ENCODE measurements at regions not wholly inside any gene's neighbourhood (a gene's known extent, or its start where the extent isn't known, plus 50 kb on each side); places are given as distances from the start of the nearest gene placed in this dataset.

DNA sequence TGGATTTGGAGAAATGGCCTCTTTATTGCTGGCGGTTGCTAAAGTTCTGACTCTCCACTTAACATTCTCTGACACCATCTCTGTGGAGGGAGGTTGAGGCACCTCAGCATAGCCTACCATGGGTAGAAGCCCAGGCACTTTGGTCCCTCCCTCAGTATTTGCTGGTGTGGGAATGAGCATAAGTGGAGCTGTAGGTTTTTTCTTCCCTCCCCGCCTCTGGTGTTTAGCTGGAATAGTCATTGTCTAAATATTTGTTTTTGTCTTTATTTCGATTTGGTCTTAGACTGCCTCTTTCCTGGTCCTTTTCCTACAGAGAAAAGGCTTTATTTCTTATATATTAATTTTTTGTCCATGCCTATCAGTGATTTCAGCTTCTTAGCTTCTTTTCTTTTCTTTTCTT, 203.4 kb upstream of the AGR3 start:
- no peak overlapping the region for H3K27ac ChIP-seq (ENCODE audit: low read depth, low read length)
- H3K27me3 ChIP-seq (ENCODE audit: insufficient read depth, low read length), result no peaks in the 10 kb centered on the region
- no peaks in the 10 kb centered on the region for H3K9me3 ChIP-seq (ENCODE audit: control insufficient read depth in 1 of 2, insufficient read depth in 1 of 2, low read depth in 1 of 2, low read length in 2 of 2)
- no peak for TF ChIP-seq YY1 (IDR thresholded peaks at IDR 0.05; ENCODE audit: extremely low read depth, insufficient replicate concordance, low read depth, low read length)
- no peak for TF ChIP-seq RAD21 (IDR thresholded peaks at IDR 0.05; ENCODE audit: low read depth)
- TF ChIP-seq, protein P1, sequence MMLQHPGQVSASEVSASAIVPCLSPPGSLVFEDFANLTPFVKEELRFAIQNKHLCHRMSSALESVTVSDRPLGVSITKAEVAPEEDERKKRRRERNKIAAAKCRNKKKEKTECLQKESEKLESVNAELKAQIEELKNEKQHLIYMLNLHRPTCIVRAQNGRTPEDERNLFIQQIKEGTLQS (IDR thresholded peaks at IDR 0.05), result no peak
- TF ChIP-seq ELF1 (IDR thresholded peaks at IDR 0.05; ENCODE audit: borderline replicate concordance, low read depth), result no peak
- no peaks in the 10 kb centered on the region for H3K36me3 ChIP-seq (ENCODE audit: control insufficient read depth in 1 of 2, insufficient read depth in 2 of 2, low read length in 2 of 2)
- H2AFZ ChIP-seq (ENCODE audit: low read depth, low read length, poor library complexity, severe bottlenecking), result no peak overlapping the region
- no peak overlapping the region for H3K4me3 ChIP-seq (replicated peaks in 1 of 2; ENCODE audit: low read depth in 1 of 2, low read length in 2 of 2)
- no peaks in the 10 kb centered on the region for H3K79me2 ChIP-seq (ENCODE audit: insufficient read depth, low read length)
- ChIA-PET RAD21 (ENCODE audit: low non-redundant PET in 1 of 2, low total read pairs in 2 of 2, uncharacterized antibody in 2 of 2, unreplicated experiment in 2 of 2) (no interaction called here), POLR2A (no interaction called here), CTCF (no interaction called here)
- H3K9me2 ChIP-seq (ENCODE audit: insufficient read depth), result no peaks in the 10 kb centered on the region; the same call in 1 of the 2 replicates
- no peaks in the 10 kb centered on the region for H3K4me1 ChIP-seq (ENCODE audit: control insufficient read depth in 1 of 2, insufficient read depth in 2 of 2, low read length in 2 of 2)
- H3K4me2 ChIP-seq (ENCODE audit: low read length), result no peak overlapping the region
- no peak for DNase-seq (ENCODE audit: low read depth, low spot score)
- BruUV-seq (replicated peaks), result no TSS peak
- no peak overlapping the region for H3K9ac ChIP-seq (ENCODE audit: low read length)
- ATAC-seq, result no peak
- intact Hi-C loops (cut with micrococcal nuclease), result no loop called here
- H4K20me1 ChIP-seq (ENCODE audit: insufficient read depth), result no peaks in the 10 kb centered on the region

DNA sequence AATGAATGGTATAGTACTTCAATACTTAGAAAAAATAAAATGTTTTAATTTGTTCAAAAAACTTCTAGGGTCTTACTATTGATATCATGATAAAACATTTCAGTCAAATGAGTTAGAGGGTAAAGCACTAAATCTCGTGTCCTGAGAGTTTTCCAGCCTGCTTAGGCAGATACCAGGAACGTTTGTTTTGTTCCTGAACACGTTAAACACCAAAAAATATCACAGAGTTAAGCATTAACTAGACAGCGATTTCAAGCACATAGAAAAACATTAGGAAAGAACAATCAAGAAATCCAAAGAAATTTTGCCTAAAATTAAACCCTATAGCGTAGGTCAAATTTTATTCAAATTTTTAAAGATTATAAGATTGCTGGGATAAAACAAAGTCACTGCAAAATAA, 204.6 kb upstream of the AGR3 start:
- ChIA-PET RAD21 (ENCODE audit: low non-redundant PET in 1 of 2, low total read pairs in 2 of 2, uncharacterized antibody in 2 of 2, unreplicated experiment in 2 of 2) (no interaction called here), POLR2A (no interaction called here), CTCF (no interaction called here)
- ATAC-seq, result no peak
- Histone ChIP-seq H3K4me2 (ENCODE audit: low read length) (no peak overlapping the region), H3K4me3 (replicated peaks in 1 of 2; ENCODE audit: low read depth in 1 of 2, low read length in 2 of 2) (no peak overlapping the region), H2AFZ (ENCODE audit: low read depth, low read length, poor library complexity, severe bottlenecking) (no peak overlapping the region), H3K9me2 (ENCODE audit: insufficient read depth) (no peaks in the 10 kb centered on the region; the same call in 1 of the 2 replicates), H3K79me2 (ENCODE audit: insufficient read depth, low read length) (no peaks in the 10 kb centered on the region), H3K27me3 (ENCODE audit: insufficient read depth, low read length) (no peaks in the 10 kb centered on the region), H3K9ac (ENCODE audit: low read length) (no peak overlapping the region), H3K4me1 (ENCODE audit: control insufficient read depth in 1 of 2, insufficient read depth in 2 of 2, low read length in 2 of 2) (no peaks in the 10 kb centered on the region), H3K9me3 (ENCODE audit: control insufficient read depth in 1 of 2, insufficient read depth in 1 of 2, low read depth in 1 of 2, low read length in 2 of 2) (no peaks in the 10 kb centered on the region), H3K27ac (ENCODE audit: low read depth, low read length) (no peak overlapping the region), H3K36me3 (ENCODE audit: control insufficient read depth in 1 of 2, insufficient read depth in 2 of 2, low read length in 2 of 2) (no peaks in the 10 kb centered on the region), H4K20me1 (ENCODE audit: insufficient read depth) (no peaks in the 10 kb centered on the region)
- DNase-seq (ENCODE audit: low read depth, low spot score), result no peak
- intact Hi-C loops (cut with micrococcal nuclease), result no loop called here
- TF ChIP-seq SP1 (IDR thresholded peaks at IDR 0.05; ENCODE audit: low read depth), result no peak
- no TSS peak for BruUV-seq (replicated peaks)

Data from HCT116 (cell line).